ENCODE measurements at regions not wholly inside any gene's neighbourhood (a gene's known extent, or its start where the extent isn't known, plus 50 kb on each side); places are given as distances from the start of the nearest gene placed in this dataset.

DNA sequence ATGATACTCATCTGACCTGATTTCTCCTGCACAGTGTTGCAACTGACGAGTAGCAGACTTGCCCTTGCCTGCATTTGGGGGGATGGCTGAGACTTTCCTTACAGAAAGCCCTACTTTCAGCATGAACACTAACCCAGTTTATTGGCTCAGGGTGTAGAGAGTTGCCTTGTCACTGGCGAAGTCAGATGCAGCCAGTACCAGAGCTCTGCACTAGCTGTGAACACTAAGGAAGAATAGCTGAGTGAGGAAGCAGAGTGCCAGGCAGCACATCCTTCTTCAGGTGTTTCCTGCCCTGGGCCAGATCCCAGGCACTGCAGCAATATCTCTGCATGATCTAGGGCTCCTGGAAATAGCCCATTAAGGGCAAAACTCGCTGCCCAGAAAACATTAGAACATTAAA is 154.0 kb upstream of the SYNPR start:
- H3K9me3 ChIP-seq (ENCODE audit: severe bottlenecking), result no peaks in the 10 kb centered on the region
- H3K27ac ChIP-seq (ENCODE audit: poor library complexity, severe bottlenecking), result no peak overlapping the region
- DNase-seq (ENCODE audit: low spot score), result no peak
- no peaks in the 10 kb centered on the region for H3K27me3 ChIP-seq (ENCODE audit: insufficient read depth, poor library complexity, severe bottlenecking)
- H3K4me3 ChIP-seq (ENCODE audit: severe bottlenecking), result no peak overlapping the region
- no peak for ATAC-seq (ENCODE audit: low read depth)
- no peaks in the 10 kb centered on the region for H3K36me3 ChIP-seq (ENCODE audit: low read depth)
- no peaks in the 10 kb centered on the region for H3K4me1 ChIP-seq (ENCODE audit: insufficient read depth, poor library complexity, severe bottlenecking)
- TF ChIP-seq, protein P1, sequence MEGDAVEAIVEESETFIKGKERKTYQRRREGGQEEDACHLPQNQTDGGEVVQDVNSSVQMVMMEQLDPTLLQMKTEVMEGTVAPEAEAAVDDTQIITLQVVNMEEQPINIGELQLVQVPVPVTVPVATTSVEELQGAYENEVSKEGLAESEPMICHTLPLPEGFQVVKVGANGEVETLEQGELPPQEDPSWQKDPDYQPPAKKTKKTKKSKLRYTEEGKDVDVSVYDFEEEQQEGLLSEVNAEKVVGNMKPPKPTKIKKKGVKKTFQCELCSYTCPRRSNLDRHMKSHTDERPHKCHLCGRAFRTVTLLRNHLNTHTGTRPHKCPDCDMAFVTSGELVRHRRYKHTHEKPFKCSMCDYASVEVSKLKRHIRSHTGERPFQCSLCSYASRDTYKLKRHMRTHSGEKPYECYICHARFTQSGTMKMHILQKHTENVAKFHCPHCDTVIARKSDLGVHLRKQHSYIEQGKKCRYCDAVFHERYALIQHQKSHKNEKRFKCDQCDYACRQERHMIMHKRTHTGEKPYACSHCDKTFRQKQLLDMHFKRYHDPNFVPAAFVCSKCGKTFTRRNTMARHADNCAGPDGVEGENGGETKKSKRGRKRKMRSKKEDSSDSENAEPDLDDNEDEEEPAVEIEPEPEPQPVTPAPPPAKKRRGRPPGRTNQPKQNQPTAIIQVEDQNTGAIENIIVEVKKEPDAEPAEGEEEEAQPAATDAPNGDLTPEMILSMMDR (IDR thresholded peaks at IDR 0.05; ENCODE audit: poor library complexity, severe bottlenecking), result no peak

GRCh38 chr3:63126530-63126929 is 151.6 kb upstream of the SYNPR start:
- no peak overlapping the region for H3K27ac ChIP-seq (ENCODE audit: poor library complexity, severe bottlenecking)
- TF ChIP-seq, protein P1 (IDR thresholded peaks at IDR 0.05; ENCODE audit: poor library complexity, severe bottlenecking), result no peak
- no peaks in the 10 kb centered on the region for H3K36me3 ChIP-seq (ENCODE audit: low read depth)
- H3K4me3 ChIP-seq (ENCODE audit: severe bottlenecking), result no peak overlapping the region
- H3K27me3 ChIP-seq (ENCODE audit: insufficient read depth, poor library complexity, severe bottlenecking), result no peaks in the 10 kb centered on the region
- DNase-seq (ENCODE audit: low spot score) (no peak), ATAC-seq (ENCODE audit: low read depth) (no peak)
- H3K4me1 ChIP-seq (ENCODE audit: insufficient read depth, poor library complexity, severe bottlenecking), result no peaks in the 10 kb centered on the region
- no peaks in the 10 kb centered on the region for H3K9me3 ChIP-seq (ENCODE audit: severe bottlenecking)

GRCh38 chr3:63128380-63128779 is 149.7 kb upstream of the SYNPR start:
- Histone ChIP-seq H3K4me1 (ENCODE audit: insufficient read depth, poor library complexity, severe bottlenecking) (no peaks in the 10 kb centered on the region), H3K27me3 (ENCODE audit: insufficient read depth, poor library complexity, severe bottlenecking) (no peaks in the 10 kb centered on the region), H3K27ac (ENCODE audit: poor library complexity, severe bottlenecking) (no peak overlapping the region), H3K9me3 (ENCODE audit: severe bottlenecking) (no peaks in the 10 kb centered on the region), H3K36me3 (ENCODE audit: low read depth) (no peaks in the 10 kb centered on the region), H3K4me3 (ENCODE audit: severe bottlenecking) (no peak overlapping the region)
- DNase-seq (ENCODE audit: low spot score), result no peak
- TF ChIP-seq, protein P1 (IDR thresholded peaks at IDR 0.05; ENCODE audit: poor library complexity, severe bottlenecking), result no peak
- no peak for ATAC-seq (ENCODE audit: low read depth)

GRCh38 chr3:63130625-63131024 is 147.5 kb upstream of the SYNPR start:
- Histone ChIP-seq H3K4me3 (ENCODE audit: severe bottlenecking) (no peak overlapping the region), H3K4me1 (ENCODE audit: insufficient read depth, poor library complexity, severe bottlenecking) (no peaks in the 10 kb centered on the region), H3K27ac (ENCODE audit: poor library complexity, severe bottlenecking) (no peak overlapping the region), H3K36me3 (ENCODE audit: low read depth) (no peaks in the 10 kb centered on the region), H3K27me3 (ENCODE audit: insufficient read depth, poor library complexity, severe bottlenecking) (no peaks in the 10 kb centered on the region), H3K9me3 (ENCODE audit: severe bottlenecking) (no peaks in the 10 kb centered on the region)
- DNase-seq (ENCODE audit: low spot score) (no peak), ATAC-seq (ENCODE audit: low read depth) (no peak)
- TF ChIP-seq, protein P1 (IDR thresholded peaks at IDR 0.05; ENCODE audit: poor library complexity, severe bottlenecking), result no peak

DNA sequence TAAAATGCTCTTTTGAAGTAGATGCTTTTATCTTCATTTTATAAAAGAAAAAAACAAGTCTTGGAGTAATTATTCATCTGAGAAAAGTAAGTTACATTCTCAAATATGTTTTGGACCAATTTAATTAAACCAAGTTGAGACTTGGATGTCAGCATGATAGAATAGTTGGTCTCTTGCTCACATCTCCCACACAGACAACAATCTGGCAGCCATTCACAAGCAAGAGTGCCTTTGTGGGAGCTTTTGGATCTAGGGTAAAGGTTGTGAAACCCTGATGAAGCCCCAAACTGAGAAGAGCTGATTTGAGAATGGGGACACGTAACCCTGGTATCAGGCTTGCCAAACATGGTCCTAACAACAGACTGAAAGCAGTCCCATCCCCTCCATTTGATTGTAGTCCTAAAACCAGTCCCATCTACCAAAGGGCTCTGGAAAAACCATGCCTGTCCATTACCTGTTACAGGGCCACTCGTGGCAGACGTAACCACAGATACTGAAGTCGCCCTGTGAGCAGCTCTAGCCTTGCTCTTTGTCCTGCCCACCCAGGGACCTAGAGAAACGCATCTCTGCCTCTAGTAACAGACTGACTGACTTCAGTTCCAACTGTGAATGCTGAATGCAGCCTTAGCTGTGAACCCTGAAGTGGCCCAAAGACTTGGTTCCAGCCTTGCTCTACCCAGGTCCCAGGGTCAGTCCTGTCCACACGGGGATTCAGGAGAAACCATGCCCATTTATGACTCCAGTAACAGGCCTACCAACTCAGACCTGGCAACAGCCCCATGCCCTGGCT is 145.5 kb upstream of the SYNPR start:
- no peaks in the 10 kb centered on the region for H3K4me1 ChIP-seq (ENCODE audit: insufficient read depth, poor library complexity, severe bottlenecking)
- ATAC-seq (ENCODE audit: low read depth) (no peak), DNase-seq (ENCODE audit: low spot score) (no peak)
- TF ChIP-seq, protein P1 (IDR thresholded peaks at IDR 0.05; ENCODE audit: poor library complexity, severe bottlenecking), result no peak
- H3K27ac ChIP-seq (ENCODE audit: poor library complexity, severe bottlenecking), result no peak overlapping the region
- no peaks in the 10 kb centered on the region for H3K36me3 ChIP-seq (ENCODE audit: low read depth)
- H3K27me3 ChIP-seq (ENCODE audit: insufficient read depth, poor library complexity, severe bottlenecking), result no peaks in the 10 kb centered on the region
- no peaks in the 10 kb centered on the region for H3K9me3 ChIP-seq (ENCODE audit: severe bottlenecking)
- H3K4me3 ChIP-seq (ENCODE audit: severe bottlenecking), result no peak overlapping the region
